GM21529 (cell line): ENCODE measurements at regions not wholly inside any gene's neighbourhood (a gene's known extent, or its start where the extent isn't known, plus 50 kb on each side); places are given as distances from the start of the nearest gene placed in this dataset.

Source experiments
- ATAC-seq: cut with Tn5 transposase; IDR thresholded peaks from one replicate; pipeline ENCODE4 v1.9.1; 2021; ENCODE audit not compliant: unreplicated experiment

- no peak for ATAC-seq
These were observed 50.6 kb upstream of the L3MBTL4 start for GRCh38 chr18:6465281-6465680.

DNA sequence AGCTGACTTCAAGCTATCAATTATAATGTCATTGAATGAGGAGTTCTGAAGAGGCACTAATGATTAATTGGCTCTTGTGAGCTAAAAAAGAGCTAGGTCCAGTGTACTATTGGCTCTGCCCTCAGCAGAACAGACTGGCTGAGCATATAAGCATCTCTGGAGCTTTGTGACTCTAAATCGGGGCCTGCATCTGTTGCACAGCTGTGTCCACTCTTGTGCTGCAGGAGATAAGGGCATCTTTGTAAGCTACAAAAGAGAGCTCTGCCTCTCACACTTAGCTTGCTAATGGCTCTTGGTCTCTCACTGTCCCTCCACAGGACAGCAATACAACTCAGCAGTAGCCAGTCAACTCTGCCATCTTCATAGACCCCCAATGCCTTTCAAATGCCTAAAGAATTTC, 61.5 kb upstream of the L3MBTL4 start:
- no peak for ATAC-seq

DNA sequence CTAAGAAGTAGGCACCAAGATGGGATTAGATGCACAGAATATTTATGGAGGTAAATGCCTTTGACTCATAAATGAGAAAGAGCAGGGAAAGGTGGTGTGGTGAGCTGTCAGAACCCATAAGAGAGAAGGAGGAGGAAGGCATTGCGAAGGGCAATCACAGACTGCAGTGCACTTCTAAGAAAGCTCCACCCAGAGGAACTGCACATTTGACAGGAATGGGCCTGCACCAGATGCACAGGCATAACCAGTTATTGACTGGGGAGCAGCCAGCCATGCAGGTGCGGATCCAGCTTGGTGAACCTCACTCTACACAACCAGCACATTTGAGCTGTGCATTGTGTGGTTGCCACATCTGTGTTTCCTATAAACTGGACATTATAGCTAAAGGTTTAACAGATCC, 62.2 kb upstream of the L3MBTL4 start:
- ATAC-seq: no peak

- ATAC-seq: no peak
These were observed 63.4 kb upstream of the L3MBTL4 start for GRCh38 chr18:6478121-6478520.

GRCh38 chr18:6479699-6480098, 65.0 kb upstream of the L3MBTL4 start:
- no peak for ATAC-seq

DNA sequence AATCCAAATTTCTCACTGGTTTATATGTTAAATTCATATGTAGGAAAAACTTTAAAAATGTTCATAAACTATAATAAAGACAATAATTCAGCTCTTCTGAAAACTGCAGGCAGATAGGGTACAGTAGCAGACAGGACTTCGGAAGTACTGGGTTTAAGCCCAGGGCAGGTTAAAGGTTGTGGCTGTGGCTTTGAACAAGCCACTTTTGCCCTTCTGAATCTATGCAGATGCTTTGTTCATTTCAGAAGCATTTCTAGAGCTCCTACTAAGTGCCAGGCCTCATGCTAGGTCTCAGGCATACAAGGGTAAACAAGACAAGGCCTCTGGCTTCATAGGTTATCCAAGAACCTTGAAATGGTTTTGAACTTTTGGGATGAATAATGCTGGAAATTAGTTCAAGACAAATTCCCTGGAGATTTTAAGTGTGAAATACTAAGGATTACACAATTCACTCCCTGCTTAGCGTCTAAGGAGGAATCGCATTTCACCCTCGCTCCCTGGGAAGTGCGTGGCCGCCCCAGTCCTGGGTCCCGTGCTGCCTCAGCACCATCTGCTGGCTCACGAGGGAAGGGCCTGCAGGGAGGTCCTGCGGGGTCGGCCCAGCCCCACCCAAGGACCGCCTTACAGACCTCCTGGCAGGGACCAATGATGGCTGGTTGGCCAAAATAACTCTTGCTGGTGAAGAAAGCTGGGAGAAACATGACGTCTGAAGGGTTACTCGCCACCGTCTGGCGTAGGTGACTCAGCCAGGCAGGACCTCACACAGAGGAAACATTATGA, 67.7 kb upstream of the L3MBTL4 start:
- ATAC-seq: no peak

DNA sequence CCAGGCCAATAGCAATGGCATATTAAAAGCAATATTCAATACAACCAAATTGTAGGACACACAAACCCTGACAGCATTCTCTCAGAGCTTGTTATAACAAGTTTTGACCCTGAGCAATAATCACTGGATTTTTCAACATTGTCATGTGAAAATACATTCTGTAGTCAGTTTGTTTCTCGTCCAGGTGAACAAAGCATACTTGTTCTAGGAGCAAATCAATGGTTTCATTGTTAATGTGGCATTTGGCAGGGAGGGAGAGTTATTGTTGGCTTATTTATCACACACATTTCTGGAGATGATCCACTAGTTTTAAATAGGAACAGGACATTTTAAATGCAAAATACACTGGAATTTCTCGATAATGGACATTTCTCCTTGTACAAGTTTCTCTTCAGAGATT, 69.9 kb upstream of the L3MBTL4 start:
- no peak for ATAC-seq

- no peak for ATAC-seq
These were observed 71.6 kb upstream of the L3MBTL4 start for GRCh38 chr18:6486313-6486712.

DNA sequence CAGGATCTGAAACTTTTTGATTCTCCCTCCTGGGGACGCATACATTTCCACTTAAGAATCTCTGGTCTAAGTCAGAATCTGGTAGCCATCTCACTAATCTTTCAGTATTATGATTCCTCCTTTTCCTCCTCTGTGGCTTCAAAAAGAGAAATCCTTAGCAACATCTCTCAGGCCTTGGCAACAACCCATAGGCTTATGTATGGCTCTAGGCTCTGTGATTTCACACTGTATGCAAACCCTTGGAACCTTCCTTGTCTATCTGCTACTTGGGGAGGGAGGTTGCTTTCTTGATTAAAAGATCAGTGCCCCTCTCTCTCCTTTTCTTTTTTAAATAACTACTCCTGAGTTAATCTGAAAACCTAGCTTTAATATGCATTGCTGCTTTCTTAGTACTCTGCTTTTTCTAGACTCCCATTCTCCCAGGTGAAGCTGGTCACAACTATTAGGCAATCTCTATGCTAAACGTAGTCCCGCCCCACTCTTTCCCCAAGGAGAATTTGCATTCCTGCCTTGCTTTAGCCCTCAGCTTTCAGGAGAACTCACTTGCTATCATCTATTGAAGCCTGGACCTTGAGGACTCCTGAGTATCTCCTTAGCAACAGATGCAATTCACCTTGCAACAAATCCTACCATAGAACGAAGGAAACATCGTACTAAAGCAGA, 72.2 kb upstream of the L3MBTL4 start:
- ATAC-seq: no peak

GRCh38 chr18:6487968-6488367, 73.3 kb upstream of the L3MBTL4 start:
- no peak for ATAC-seq

GRCh38 chr18:6488956-6489355, 74.2 kb upstream of the L3MBTL4 start:
- ATAC-seq: no peak

DNA sequence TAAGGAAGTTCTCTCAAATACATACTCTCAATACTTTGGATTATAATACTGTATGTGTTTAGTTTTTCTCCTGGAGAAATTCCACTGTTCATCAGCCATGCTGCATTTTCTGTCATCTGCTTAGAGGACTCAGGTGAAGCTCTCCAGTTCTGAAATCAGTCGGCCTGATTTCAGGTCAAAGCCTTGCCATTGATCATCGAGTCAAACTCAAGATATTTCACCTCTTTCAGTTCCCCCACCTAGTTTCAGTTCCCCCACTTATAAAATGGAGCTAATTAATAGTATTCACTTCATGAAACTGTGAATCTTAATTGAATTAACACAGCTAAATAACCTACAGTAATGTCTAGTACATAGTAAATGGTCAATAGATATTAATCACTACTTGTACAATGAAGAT, 75.3 kb upstream of the L3MBTL4 start:
- no peak for ATAC-seq

DNA sequence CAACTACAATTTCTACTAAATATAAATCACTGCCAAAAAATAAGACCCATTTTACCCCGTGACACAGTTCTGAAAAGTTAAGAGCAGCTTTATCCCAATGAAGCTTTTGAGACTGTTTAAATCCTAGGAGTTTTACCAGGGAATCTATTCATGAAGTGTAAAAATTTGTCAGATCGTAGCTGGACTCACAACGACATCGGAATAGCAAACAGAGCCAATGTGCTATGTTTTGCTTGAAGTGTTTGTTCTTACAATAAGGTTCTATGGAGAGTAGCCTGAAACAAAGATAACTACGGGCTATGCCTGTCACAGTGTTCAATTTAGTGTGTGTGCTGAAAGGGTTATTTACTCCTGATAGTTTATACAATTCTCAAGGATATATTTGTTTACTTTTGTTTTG, 78.5 kb upstream of the L3MBTL4 start:
- no peak for ATAC-seq

DNA sequence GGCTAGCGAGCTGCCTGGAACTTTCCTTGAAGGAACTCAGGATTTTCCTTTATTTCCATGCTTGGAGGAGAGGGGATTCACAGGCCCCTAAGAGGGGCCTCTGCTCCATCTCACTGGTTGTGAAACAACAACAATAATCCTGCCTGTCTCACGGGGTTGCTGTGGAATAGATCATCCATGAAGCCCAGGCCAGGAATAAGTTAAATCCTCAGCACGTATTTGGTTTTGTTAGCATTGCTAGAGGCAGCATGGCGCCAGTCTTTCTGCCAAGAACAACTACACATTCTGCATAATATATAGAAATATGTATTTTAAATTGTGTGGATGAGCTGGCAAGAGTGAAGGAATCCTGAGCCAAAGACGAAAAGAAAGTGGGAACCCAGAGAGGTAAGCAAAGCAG, 80.8 kb upstream of the L3MBTL4 start:
- ATAC-seq: no peak

- ATAC-seq: no peak
These were observed 82.8 kb upstream of the L3MBTL4 start for GRCh38 chr18:6497543-6497942.

DNA sequence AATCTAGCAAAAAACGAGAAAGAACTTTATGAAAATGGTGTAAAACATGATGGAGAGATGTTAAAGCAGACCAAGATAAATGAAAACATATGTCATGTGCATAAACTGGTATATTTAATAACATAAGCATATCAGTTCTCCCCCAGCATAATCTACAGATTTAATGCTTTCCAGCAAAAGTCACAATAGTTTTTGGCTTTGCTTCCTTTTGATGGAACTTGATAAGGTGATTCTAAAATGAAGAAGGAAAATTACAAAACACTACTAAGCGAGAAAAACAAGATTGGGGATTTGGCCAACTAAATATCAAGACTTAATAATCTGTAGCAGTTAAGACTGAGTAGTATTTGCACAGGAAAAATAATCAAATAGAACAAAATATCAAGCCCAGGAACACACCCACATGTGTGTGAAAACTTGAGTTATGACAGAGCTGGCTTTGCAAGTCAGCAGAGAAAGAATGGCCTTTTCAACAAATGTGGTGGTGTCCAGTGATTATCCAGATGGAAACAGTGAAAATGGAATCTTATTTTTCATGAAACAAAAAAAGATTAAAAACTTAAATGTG, 83.7 kb upstream of the L3MBTL4 start:
- no peak for ATAC-seq

- no peak for ATAC-seq
These were observed 90.1 kb upstream of the L3MBTL4 start for GRCh38 chr18:6504605-6505497.

- no peak for ATAC-seq
These were observed 90.8 kb upstream of the L3MBTL4 start for GRCh38 chr18:6505498-6505875.

DNA sequence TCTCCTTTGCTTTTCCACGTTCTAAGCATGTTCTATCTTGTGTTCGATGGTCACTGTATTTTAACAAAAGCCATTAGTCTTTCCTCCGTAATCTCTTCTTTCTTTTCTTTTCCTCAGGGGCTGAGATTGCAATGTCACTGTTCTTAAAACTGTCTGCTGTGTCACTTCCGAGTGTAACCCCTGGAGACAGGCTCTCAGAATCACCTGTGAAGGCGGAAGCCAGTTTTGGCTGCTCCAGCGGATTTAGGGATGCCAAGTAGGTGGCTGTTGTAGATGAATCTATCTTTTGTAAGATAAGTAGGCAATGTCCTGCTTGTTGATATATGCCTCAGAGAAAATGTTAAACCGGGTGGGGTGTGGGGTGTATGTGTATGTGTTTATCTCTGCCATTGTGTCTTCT, 94.7 kb upstream of the L3MBTL4 start:
- ATAC-seq: no peak

DNA sequence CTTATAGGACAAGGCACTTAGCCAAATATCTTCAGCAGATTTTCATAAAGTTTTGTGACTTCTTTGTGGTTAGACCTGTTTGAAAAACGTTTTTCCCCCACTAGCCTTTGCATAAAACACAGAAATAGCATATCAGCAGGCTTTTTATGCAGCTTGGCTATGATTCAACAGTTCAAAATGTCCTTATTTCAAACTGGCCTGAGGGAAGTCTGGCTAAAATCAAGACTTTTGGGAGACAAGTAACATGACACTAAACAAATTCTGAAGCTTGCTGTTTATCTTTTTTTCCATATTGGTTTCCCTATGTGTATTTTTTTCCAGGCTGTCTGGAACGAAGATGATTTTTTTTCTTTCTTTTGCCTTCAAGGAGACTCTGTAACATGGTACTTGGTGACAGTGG, 95.1 kb upstream of the L3MBTL4 start:
- ATAC-seq: no peak

DNA sequence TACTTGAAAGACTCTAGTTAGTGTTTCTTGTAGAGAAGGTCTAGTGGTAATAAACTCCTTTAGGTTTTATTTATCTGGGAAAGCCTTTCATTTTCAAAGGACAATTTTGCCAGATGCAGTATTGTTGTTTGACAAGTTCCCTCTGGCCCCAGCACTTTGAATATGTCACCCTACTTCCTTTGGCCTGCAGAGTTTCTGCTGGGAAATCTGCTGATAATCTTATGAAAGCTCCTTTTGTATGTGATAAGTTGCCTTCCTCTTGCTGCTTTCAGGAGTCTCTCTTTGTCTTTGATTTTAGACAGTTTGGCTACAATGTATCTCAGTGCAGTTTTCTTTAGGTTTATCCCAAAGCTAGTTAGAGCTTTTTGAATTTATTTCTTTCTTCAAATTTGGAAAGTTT, 106.2 kb upstream of the L3MBTL4 start:
- ATAC-seq: no peak
